ENCODE measurements at regions not wholly inside any gene's neighbourhood (a gene's known extent, or its start where the extent isn't known, plus 50 kb on each side); places are given as distances from the start of the nearest gene placed in this dataset.
"Not testable (repeated sequence)": the region's sequence is repeated elsewhere in the genome, so short reads cannot be mapped to it uniquely, and the experiment has no call there.

GRCh38 chr15:100732211-100733055 is 130.0 kb downstream of the ASB7 start:
- DNase-seq (ENCODE audit: extremely low read depth, low read depth), result no peak
- TF ChIP-seq CTCF (IDR thresholded peaks at IDR 0.05; ENCODE audit: low read depth, low read length), result no peak

- DNase-seq (ENCODE audit: extremely low read depth, low read depth), result peak; percentile 67
- TF ChIP-seq CTCF (IDR thresholded peaks at IDR 0.05; ENCODE audit: low read depth, low read length), result no peak
Observed at GRCh38 chr15:100733101-100733842, 130.9 kb downstream of the ASB7 start.

GRCh38 chr15:100733843-100734185 is 131.4 kb downstream of the ASB7 start:
- DNase-seq (ENCODE audit: extremely low read depth, low read depth), result not testable (repeated sequence)

GRCh38 chr15:100734586-100734985 is 132.2 kb downstream of the ASB7 start:
- no peak for TF ChIP-seq CTCF (IDR thresholded peaks at IDR 0.05; ENCODE audit: low read depth, low read length)
- DNase-seq (ENCODE audit: extremely low read depth, low read depth), result no peak

GRCh38 chr15:100735129-100736053 is 133.0 kb downstream of the ASB7 start:
- no peak for DNase-seq (ENCODE audit: extremely low read depth, low read depth)
- TF ChIP-seq CTCF (IDR thresholded peaks at IDR 0.05; ENCODE audit: low read depth, low read length), result no peak

- no peak for DNase-seq (ENCODE audit: extremely low read depth, low read depth)
- no peak for TF ChIP-seq CTCF (IDR thresholded peaks at IDR 0.05; ENCODE audit: low read depth, low read length)
Observed at GRCh38 chr15:100737214-100737613, 134.8 kb downstream of the ASB7 start.

- no peak for DNase-seq (ENCODE audit: extremely low read depth, low read depth)
- TF ChIP-seq CTCF (IDR thresholded peaks at IDR 0.05; ENCODE audit: low read depth, low read length), result no peak
Observed at GRCh38 chr15:100738614-100739013, 136.2 kb downstream of the ASB7 start.

Measured in AG09319 (cell line).